ENCODE measurements at regions not wholly inside any gene's neighbourhood (a gene's known extent, or its start where the extent isn't known, plus 50 kb on each side); places are given as distances from the start of the nearest gene placed in this dataset.

- TF ChIP-seq CTCF (IDR thresholded peaks at IDR 0.05; ENCODE audit: low read length) (no peak), EZH2 (IDR thresholded peaks at IDR 0.05; ENCODE audit: borderline replicate concordance, low read length) (no peak)
Measured at GRCh38 chr2:235382601-235383000, 111.2 kb upstream of the AGAP1 start.
